GM13977 (cell line): ENCODE measurements at regions not wholly inside any gene's neighbourhood (a gene's known extent, or its start where the extent isn't known, plus 50 kb on each side); places are given as distances from the start of the nearest gene placed in this dataset.

ENCODE experiments used
- DNase-seq: peaks from one replicate; pipeline ENCODE4 v3.0.0; 2012; ENCODE audit warnings: low spot score
- CTCF ChIP-seq: IDR thresholded peaks from 2 replicates; pipeline ENCODE4 v1.5.1; 2012; ENCODE audit warnings: mild to moderate bottlenecking, control low read depth; ENCODE audit not compliant: insufficient read depth; ENCODE audit errors: extremely low read depth, missing control alignments
- in situ Hi-C: fragments of 300-500 bp; cut with MboI; formaldehyde crosslinking; loops from one replicate; pipeline ENCODE4 v1.12.0; 2022; ENCODE audit warnings: low sequenced_read_pairs, low pct_unique_long_range_greater_than_20kb, mixed read lengths, inconsistent platforms; ENCODE audit not compliant: unreplicated experiment

- in situ Hi-C loops = no loop called here
- no peak for TF ChIP-seq CTCF
- DNase-seq = no peak
Observed at GRCh38 chr11:112310848-112311247, 50.2 kb upstream of the PLET1 start.

- in situ Hi-C loops = no loop called here
- DNase-seq = no peak
- TF ChIP-seq CTCF = no peak
Observed at GRCh38 chr11:112315057-112315720, 54.5 kb upstream of the PLET1 start.

- TF ChIP-seq CTCF = no peak
- in situ Hi-C loops = no loop called here
- no peak for DNase-seq
Observed at GRCh38 chr11:112315861-112316739, 55.4 kb upstream of the PLET1 start.

- in situ Hi-C loops = no loop called here
- no peak for DNase-seq
- TF ChIP-seq CTCF = no peak
Observed at GRCh38 chr11:112316971-112317370, 56.3 kb upstream of the PLET1 start.

GRCh38 chr11:112318184-112318591 is 57.5 kb upstream of the PLET1 start:
- no peak for DNase-seq
- in situ Hi-C loops = no loop called here
- TF ChIP-seq CTCF = no peak

- in situ Hi-C loops = no loop called here
- DNase-seq = no peak
- TF ChIP-seq CTCF = no peak
Observed at GRCh38 chr11:112318661-112319060, 58.0 kb upstream of the PLET1 start.
